ENCODE measurements at regions not wholly inside any gene's neighbourhood (a gene's known extent, or its start where the extent isn't known, plus 50 kb on each side); places are given as distances from the start of the nearest gene placed in this dataset.

DNA sequence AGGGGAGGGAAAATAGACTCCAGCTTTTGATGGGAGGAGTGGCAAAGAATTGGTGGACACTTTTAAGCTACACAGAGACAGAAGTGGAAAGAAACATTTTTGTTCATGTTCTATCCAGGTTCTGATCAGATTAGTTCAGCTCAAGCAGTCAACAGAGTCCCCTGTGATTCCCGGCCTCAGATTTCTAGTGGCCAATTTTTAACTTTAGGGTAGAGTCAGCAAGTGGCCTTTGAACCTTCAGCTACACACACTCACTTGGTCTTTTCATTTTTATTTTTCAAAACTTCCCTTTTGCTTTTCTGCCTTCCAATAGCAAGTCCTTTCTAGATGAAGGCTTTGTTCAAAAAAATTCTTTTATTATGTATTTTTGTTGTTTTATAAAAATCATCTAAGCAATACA lies 169.2 kb upstream of the RPS6KA3 start:
- no peak for DNase-seq (ENCODE audit: extremely low spot score)
- ChIA-PET POLR2A (no interaction called here), CTCF (no interaction called here)
- TF ChIP-seq ARNT (IDR thresholded peaks at IDR 0.05) = no peak

DNA sequence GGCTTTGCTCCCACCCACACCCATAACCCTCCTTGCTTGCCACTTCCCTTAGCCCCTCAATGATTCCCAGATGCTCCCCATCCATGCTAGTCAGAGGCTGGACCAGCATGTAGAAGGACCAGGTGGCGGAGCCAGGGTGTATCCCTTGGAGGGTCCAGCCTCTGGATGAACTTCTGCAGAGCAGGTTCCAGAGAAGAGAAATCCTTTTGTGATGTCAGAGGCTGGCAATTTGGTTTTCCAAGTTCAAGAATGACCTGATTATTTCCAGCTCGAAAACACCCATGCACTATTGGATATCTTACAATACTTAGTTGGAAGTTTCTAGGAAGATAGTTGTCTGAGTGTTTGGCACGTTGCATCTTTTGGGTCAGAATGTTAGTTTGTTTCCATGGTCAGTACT lies 168.3 kb upstream of the RPS6KA3 start:
- TF ChIP-seq L3MBTL2 (conservative IDR thresholded peaks at IDR 0.05) (no peak), ZNF384 (IDR thresholded peaks at IDR 0.05) (no peak), ELF4 (IDR thresholded peaks at IDR 0.05) (no peak), FOXA1 (IDR thresholded peaks at IDR 0.05) (no peak), ARNT (IDR thresholded peaks at IDR 0.05) (no peak), SUZ12 (IDR thresholded peaks at IDR 0.05) (no peak), TARDBP (IDR thresholded peaks at IDR 0.05) (no peak), NFRKB (IDR thresholded peaks at IDR 0.05) (no peak), HDGF (IDR thresholded peaks at IDR 0.05; ENCODE audit: borderline replicate concordance) (no peak), CTBP1 (IDR thresholded peaks at IDR 0.05; ENCODE audit: borderline replicate concordance) (no peak), LEF1 (IDR thresholded peaks at IDR 0.05; ENCODE audit: borderline replicate concordance) (no peak), SP1 (IDR thresholded peaks at IDR 0.05) (no peak), BHLHE40 (IDR thresholded peaks at IDR 0.05; ENCODE audit: borderline replicate concordance) (no peak), FOXK2 (IDR thresholded peaks at IDR 0.05) (no peak), FOXM1 (IDR thresholded peaks at IDR 0.05; ENCODE audit: borderline replicate concordance) (no peak)
- TF ChIP-seq, protein P1, sequence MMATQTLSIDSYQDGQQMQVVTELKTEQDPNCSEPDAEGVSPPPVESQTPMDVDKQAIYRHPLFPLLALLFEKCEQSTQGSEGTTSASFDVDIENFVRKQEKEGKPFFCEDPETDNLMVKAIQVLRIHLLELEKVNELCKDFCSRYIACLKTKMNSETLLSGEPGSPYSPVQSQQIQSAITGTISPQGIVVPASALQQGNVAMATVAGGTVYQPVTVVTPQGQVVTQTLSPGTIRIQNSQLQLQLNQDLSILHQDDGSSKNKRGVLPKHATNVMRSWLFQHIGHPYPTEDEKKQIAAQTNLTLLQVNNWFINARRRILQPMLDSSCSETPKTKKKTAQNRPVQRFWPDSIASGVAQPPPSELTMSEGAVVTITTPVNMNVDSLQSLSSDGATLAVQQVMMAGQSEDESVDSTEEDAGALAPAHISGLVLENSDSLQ (IDR thresholded peaks at IDR 0.05) = no peak
- ChIA-PET CTCF (no interaction called here), POLR2A (no interaction called here)
- no peak for DNase-seq (ENCODE audit: extremely low spot score)

DNA sequence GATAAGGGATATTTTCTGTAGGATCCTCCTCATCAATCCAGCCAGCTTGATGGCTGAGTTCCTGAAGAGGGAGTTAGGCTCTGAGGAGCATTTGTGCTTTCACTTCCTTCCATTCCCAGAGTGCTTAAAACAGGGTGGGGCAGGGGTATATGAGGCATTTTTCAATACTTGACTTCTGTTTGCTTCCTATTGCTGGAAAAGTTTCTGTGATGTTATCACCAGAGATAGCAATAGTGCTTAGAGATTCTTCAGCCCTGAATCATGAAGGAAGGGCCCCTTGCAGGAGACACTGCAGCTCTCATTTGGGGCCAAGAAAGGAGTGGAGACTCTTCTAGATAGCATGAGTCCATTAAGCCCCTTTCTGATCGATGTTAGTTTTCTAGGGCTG lies 166.7 kb upstream of the RPS6KA3 start:
- ChIA-PET CTCF (no interaction called here), POLR2A (no interaction called here)
- no peak for DNase-seq (ENCODE audit: extremely low spot score)
- TF ChIP-seq SUZ12 (IDR thresholded peaks at IDR 0.05) = no peak
- TF ChIP-seq ELF4 (IDR thresholded peaks at IDR 0.05) = no peak
- TF ChIP-seq FOXA1 (IDR thresholded peaks at IDR 0.05) = no peak

DNA sequence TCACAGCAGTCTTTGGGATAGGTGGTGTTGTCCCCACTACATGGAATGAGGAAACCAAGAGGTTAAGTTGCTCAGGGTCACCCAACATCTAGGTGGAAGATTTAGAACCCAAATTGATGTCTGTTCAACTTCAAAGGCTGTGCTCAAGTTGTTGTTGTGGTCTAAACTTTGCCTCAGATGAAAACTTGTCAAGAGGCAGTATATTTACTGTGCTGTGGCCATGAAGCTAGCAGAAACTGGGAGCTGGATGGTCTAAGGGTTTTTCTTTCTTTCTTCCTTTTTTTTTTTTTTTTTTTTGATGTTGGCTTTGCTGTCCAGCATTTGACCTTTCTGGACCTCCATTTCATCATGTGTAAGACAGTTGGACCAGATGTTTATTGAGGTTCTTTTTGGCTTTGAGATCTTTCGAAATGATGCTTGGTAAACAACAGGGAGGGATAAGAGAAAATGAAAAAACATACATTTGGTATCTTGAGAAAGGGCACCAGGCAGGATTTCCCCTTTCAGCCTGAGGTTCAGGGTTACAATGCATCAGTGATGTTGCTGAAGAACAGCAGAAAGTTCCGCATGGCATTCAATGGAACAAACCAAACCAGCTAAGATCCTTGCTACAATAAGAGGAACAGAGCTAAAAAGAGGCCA lies 166.2 kb upstream of the RPS6KA3 start:
- TF ChIP-seq ZNF384 (IDR thresholded peaks at IDR 0.05) = no peak
- TF ChIP-seq, protein P1 (IDR thresholded peaks at IDR 0.05) = no peak
- no peak for TF ChIP-seq TARDBP (IDR thresholded peaks at IDR 0.05)
- no peak for TF ChIP-seq SP1 (IDR thresholded peaks at IDR 0.05)
- TF ChIP-seq SUZ12 (IDR thresholded peaks at IDR 0.05) = no peak
- no peak for TF ChIP-seq HDGF (IDR thresholded peaks at IDR 0.05; ENCODE audit: borderline replicate concordance)
- no peak for TF ChIP-seq FOXA1 (IDR thresholded peaks at IDR 0.05)
- TF ChIP-seq BHLHE40 (IDR thresholded peaks at IDR 0.05; ENCODE audit: borderline replicate concordance) = no peak
- TF ChIP-seq ARNT (IDR thresholded peaks at IDR 0.05) = no peak
- no peak for TF ChIP-seq FOXK2 (IDR thresholded peaks at IDR 0.05)
- no peak for TF ChIP-seq FOXM1 (IDR thresholded peaks at IDR 0.05; ENCODE audit: borderline replicate concordance)
- TF ChIP-seq NFRKB (IDR thresholded peaks at IDR 0.05) = no peak
- TF ChIP-seq LEF1 (IDR thresholded peaks at IDR 0.05; ENCODE audit: borderline replicate concordance) = no peak
- no peak for TF ChIP-seq L3MBTL2 (conservative IDR thresholded peaks at IDR 0.05)
- TF ChIP-seq ELF4 (IDR thresholded peaks at IDR 0.05) = no peak
- POLR2A ChIA-PET = no interaction called here
- no peak for DNase-seq (ENCODE audit: extremely low spot score)
- CTCF ChIA-PET = no interaction called here

DNA sequence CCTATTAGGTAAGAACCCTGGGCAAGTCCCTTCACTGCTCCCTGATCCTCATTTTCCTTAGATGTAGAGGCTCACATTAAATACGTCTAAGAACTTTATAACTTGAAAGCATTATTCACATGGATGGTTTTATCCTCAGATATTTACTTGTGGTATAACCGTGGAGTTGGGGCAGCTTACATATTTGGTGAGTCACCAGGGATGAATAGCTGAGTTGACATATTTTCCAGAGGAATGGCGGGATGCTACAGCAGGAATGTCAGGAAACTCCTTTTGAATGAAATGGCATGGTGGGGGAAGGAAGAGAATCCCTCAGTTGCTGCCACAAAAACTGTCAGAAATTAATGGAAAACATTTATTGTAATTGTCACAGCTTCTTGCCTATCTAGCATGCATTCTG lies 165.3 kb upstream of the RPS6KA3 start:
- no peak for TF ChIP-seq L3MBTL2 (conservative IDR thresholded peaks at IDR 0.05)
- TF ChIP-seq FOXK2 (IDR thresholded peaks at IDR 0.05) = no peak
- TF ChIP-seq ARNT (IDR thresholded peaks at IDR 0.05) = no peak
- no peak for TF ChIP-seq BHLHE40 (IDR thresholded peaks at IDR 0.05; ENCODE audit: borderline replicate concordance)
- TF ChIP-seq ZNF384 (IDR thresholded peaks at IDR 0.05) = no peak
- TF ChIP-seq, protein P1 (IDR thresholded peaks at IDR 0.05) = no peak
- no peak for TF ChIP-seq SUZ12 (IDR thresholded peaks at IDR 0.05)
- no peak for TF ChIP-seq HDGF (IDR thresholded peaks at IDR 0.05; ENCODE audit: borderline replicate concordance)
- TF ChIP-seq FOXM1 (IDR thresholded peaks at IDR 0.05; ENCODE audit: borderline replicate concordance) = no peak
- no peak for TF ChIP-seq SP1 (IDR thresholded peaks at IDR 0.05)
- no peak for TF ChIP-seq FOXA1 (IDR thresholded peaks at IDR 0.05)
- no peak for TF ChIP-seq ELF4 (IDR thresholded peaks at IDR 0.05)
- TF ChIP-seq NFRKB (IDR thresholded peaks at IDR 0.05) = no peak
- POLR2A ChIA-PET = no interaction called here
- CTCF ChIA-PET = no interaction called here
- no peak for DNase-seq (ENCODE audit: extremely low spot score)

DNA sequence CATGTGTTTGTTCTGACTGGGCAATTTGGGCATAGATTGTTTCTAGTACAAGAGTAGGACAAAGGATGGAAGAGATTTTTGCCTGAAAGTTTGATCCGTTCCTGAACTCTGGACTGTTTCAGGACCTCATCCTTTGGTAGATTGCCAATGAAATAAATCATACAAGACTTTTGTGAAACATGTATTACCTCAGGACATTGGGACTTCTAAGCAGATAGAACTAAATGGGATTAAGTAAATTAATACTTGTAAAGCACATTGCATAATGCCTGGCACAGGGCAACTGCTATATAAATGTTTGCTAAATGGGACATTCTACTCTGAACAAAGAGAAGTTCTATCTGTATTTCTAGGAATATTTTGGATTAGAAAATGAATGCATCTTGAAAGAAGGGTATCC lies 164.8 kb upstream of the RPS6KA3 start:
- TF ChIP-seq BHLHE40 (IDR thresholded peaks at IDR 0.05; ENCODE audit: borderline replicate concordance) = no peak
- no peak for TF ChIP-seq LEF1 (IDR thresholded peaks at IDR 0.05; ENCODE audit: borderline replicate concordance)
- TF ChIP-seq FOXK2 (IDR thresholded peaks at IDR 0.05) = no peak
- TF ChIP-seq ELF4 (IDR thresholded peaks at IDR 0.05) = no peak
- no peak for TF ChIP-seq NFRKB (IDR thresholded peaks at IDR 0.05)
- no peak for TF ChIP-seq SUZ12 (IDR thresholded peaks at IDR 0.05)
- ChIA-PET CTCF (no interaction called here), POLR2A (no interaction called here)
- no peak for DNase-seq (ENCODE audit: extremely low spot score)

DNA sequence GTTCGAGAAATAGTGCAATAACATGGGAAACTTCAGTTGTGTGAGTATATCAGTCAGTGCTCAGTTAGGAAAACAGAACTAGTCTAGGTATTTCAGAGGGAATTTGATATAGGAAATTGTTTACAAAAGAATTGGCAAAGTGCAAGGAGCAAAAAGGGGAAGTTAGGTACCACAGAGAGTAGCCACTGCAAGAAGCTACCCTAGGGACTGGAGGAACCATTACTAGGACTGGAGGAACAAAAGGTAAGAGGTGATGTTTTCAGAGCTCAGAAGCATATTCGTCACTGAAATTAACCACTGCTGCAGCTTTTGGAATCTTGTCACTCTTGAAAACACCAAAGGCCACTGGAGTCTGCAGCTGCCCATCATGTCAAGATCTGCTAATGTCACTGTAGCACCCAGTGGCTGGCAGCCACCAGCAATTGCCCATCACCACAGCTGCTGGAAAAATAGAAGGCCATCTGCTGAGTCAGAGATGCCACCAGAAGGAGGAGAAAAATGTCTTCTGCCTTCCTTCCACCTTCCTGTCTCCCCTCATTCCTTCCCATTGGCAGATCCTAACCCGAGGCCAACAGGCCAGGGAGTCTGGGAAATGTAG lies 160.6 kb upstream of the RPS6KA3 start:
- POLR2A ChIA-PET = no interaction called here
- TF ChIP-seq ZNF384 (IDR thresholded peaks at IDR 0.05) (no peak), CTBP1 (IDR thresholded peaks at IDR 0.05; ENCODE audit: borderline replicate concordance) (no peak), FOXM1 (IDR thresholded peaks at IDR 0.05; ENCODE audit: borderline replicate concordance) (no peak), ELF4 (IDR thresholded peaks at IDR 0.05) (no peak), TARDBP (IDR thresholded peaks at IDR 0.05) (no peak), FOXK2 (IDR thresholded peaks at IDR 0.05) (no peak), NFRKB (IDR thresholded peaks at IDR 0.05) (no peak)
- CTCF ChIA-PET = no interaction called here
- DNase-seq (ENCODE audit: extremely low spot score) = no peak
